ENCODE measurements at regions not wholly inside any gene's neighbourhood (a gene's known extent, or its start where the extent isn't known, plus 50 kb on each side); places are given as distances from the start of the nearest gene placed in this dataset.

GRCh38 chr4:37124800-37125199, 119.7 kb upstream of the NWD2 start:
- no peak for DNase-seq

DNA sequence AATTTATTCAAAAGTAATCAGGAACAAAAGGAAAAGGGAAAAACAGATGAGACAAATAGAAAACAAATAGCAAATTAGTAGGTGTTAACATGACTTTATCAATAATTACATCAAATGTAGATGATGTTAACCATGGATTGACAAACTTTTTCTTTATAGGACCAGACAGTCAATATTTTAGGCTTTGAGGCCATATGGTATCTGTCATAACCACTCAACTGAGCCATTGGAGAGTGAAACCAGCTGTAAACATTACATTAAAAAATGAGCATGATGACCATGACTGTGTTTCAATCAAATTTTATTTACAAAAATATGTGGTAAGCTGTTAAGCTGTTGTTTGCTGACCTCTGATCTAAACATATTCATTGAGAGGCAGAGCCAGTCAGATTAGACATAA, 118.5 kb upstream of the NWD2 start:
- DNase-seq, result no peak

DNA sequence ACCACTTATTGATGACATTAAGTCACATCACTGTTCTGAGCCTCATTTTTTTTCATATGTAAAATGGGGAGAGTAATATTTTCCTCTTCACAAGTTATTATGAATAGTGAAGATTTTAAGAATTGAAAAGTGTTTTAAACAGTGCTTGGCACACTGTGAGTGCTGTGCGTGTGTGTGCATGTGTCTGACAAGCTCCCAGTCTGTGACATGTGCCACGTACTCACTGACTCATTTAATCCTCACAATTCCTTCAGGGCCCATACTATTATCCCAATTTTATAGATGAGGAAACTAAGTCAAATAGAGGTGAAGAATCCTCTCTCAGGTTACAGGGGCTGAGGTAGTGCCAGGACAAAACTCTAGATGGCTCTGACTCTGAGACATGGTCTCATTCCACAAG, 114.1 kb upstream of the NWD2 start:
- no peak for DNase-seq

GRCh38 chr4:37132351-37132974, 112.1 kb upstream of the NWD2 start:
- no peak for DNase-seq

DNA sequence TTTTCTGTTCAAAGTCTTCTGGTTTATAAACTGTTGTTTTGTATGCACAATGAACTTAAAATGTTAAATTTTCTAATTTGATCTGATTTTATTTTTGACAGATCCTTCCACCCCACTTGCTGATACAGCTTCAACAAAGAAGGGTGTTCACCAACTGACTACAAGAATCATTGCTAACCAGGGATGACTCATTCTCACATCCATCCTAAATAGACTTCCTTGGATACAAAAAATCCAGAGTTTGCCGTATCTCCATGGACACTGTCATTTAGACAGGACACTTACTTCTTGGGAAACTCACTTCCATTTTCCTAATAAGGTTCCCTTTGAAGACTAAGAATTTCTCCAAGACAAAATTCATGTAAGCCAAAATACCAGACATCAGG, 111.6 kb upstream of the NWD2 start:
- no peak for DNase-seq

GRCh38 chr4:37138019-37138653, 106.4 kb upstream of the NWD2 start:
- no peak for DNase-seq

DNA sequence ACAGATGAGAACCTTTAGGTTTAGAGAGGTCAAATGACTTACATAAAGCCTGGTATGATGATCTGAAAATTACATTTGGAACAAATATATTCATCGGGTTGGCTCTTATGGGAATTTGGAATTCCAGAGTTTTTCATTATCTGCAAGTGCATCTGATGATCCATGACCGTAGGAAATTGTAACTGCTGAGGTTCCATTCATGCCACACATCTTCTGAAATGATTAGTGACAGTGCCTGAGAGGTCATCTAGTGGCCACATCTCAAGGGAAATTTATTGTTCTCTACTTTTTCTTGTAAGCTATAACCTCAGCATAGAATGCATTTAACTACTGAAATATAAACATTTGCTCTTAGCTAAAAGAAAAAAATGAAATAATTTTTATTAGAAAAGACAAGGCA, 105.8 kb upstream of the NWD2 start:
- no peak for DNase-seq

DNA sequence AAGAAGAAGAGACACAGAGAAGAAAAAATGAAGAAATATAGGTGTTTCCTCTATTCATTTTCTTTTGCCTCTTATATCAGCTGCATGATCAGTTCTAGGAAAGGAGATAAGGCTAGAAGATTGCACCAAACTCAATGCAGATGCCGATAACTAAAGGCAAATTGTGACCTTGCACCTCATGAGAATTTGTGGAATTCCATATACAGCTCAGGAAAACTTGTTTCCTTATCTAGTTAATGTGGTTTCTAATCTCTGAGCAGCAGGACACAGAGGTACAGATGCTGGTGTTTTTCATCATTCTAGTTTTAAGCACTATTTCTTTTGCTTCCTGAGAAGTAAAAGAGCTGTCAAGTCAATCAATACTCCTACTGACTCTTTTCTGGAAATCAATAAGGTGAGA, 104.6 kb upstream of the NWD2 start:
- no peak for DNase-seq

DNA sequence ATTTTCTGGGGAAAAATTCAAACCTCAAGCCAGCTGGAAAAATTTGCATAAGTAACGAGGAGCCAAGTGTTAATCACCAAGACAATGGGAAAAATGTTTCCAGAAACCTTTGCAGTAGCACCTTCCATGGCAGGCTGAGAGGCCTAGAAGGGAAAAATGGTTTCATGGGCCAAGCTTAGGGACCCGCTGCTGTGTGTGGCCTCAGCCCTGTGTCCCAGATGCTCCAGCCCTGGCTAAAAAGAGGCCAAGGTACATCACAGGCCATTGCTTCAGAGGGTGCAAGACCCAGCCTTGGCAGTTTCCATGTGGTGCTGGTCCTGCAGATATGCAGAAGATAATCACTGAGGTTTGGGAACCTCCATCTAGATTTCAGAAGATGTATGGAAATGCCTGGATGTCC, 98.3 kb upstream of the NWD2 start:
- no peak for DNase-seq

DNA sequence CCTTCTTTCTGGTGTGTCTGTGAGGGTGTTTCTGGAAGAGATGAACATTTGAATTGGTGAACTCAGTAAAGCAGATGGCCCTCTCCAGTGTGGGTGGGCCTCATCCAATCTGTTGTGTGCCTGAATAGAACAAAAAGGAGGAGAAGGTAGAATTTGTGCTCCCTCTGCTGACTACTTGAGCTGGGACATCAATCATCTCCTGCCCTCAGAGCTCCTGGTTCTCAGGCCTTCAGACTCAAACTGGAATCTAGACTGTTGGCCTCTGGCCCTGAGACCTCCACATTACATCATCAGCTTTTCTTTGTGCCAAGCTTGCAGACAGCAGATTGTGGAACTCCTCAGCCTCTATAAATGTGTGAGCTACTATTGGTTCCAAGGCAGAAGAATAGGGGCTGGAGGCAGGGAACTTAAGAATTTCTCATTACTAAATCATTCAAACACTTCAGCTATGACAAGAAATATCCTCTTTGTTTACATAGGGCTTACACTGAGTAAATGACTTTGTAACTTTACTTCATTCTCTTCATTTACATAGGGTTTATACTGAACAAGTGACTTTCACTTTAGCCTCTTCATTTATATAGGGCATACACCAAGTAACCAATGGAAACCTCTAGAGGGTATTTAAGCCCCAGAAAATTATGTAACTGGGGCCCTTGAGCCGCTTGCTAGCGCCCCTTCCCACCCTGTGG, 86.9 kb upstream of the NWD2 start:
- DNase-seq, result no peak

- DNase-seq, result no peak
Observed at GRCh38 chr4:37160653-37161052, 83.9 kb upstream of the NWD2 start.

GRCh38 chr4:37165844-37166243, 78.7 kb upstream of the NWD2 start:
- DNase-seq, result no peak

DNA sequence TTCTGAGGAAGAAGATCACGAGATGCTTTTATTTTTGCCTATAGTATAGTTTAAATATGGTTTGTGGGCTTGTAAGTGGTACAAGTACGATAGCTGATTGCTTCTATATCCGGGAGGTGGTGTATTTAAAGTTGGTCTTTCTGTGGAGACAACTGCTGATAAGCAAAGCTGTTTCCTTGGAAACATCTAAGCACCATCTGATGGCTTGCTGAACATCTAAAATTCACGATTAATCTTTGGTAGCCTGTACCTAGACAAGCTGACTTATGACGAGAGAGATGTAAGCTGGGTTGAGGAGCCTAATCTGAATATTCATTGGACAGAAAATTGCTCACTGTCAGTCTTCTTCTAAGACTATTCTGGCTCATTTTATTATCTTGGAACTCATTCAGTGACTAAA, 74.6 kb upstream of the NWD2 start:
- DNase-seq, result no peak

DNA sequence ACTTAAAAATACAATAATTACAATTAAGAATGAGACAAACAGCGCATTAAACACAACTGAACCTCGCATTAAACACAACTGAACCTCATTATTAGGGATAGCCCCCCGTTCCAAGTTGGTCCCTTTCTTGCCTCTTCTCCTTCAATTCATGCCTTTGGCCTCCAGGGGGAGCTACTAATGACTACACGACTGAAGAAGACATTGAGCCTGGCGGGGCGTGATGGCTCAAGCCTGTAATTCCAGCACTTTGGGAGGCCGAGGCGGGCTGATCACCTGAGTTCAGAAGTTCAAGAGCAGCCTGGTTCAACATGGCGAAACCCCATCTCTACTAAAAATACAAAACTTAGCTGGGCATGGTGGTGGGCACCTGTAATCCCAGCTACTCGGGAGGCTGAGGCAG, 56.4 kb upstream of the NWD2 start:
- peak in 1 of 2 donors; percentile 0 for DNase-seq
